ENCODE measurements at regions not wholly inside any gene's neighbourhood (a gene's known extent, or its start where the extent isn't known, plus 50 kb on each side); places are given as distances from the start of the nearest gene placed in this dataset.
"Not testable (repeated sequence)": the region's sequence is repeated elsewhere in the genome, so short reads cannot be mapped to it uniquely, and the experiment has no call there.

DNA sequence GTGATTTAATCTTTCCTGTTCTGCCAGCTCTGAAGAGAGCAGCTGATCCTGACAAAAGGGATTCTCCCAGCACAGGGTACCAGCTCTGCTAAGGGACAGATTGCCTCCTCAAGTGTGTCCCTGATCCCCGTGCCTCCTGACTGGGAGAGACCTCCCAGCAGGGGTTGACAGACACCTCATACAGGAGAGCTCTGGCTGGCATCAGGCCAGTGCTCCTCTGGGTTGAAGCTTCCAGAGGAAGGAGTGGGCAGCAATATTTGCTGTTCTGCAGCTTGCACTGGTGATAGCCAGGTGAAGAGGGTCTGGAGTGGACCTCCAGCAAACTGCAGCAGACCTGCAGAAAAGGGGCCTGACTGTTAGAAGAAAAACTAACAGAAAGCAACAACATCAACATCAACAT is 105.0 kb upstream of the GORAB start:
- TF ChIP-seq, protein P1, sequence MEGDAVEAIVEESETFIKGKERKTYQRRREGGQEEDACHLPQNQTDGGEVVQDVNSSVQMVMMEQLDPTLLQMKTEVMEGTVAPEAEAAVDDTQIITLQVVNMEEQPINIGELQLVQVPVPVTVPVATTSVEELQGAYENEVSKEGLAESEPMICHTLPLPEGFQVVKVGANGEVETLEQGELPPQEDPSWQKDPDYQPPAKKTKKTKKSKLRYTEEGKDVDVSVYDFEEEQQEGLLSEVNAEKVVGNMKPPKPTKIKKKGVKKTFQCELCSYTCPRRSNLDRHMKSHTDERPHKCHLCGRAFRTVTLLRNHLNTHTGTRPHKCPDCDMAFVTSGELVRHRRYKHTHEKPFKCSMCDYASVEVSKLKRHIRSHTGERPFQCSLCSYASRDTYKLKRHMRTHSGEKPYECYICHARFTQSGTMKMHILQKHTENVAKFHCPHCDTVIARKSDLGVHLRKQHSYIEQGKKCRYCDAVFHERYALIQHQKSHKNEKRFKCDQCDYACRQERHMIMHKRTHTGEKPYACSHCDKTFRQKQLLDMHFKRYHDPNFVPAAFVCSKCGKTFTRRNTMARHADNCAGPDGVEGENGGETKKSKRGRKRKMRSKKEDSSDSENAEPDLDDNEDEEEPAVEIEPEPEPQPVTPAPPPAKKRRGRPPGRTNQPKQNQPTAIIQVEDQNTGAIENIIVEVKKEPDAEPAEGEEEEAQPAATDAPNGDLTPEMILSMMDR (conservative IDR thresholded peaks at IDR 0.05 in 1 of 2, IDR thresholded peaks at IDR 0.05 in 1 of 2; ENCODE audit: extremely low read depth in 1 of 2, insufficient read depth in 1 of 2, low read depth in 1 of 2, low read length in 2 of 2): not testable (repeated sequence)
- TF ChIP-seq EZH2 (IDR thresholded peaks at IDR 0.05; ENCODE audit: borderline replicate concordance, low read length): not testable (repeated sequence)
